Activated naive CD4-positive, alpha-beta T cell (primary cell): ENCODE measurements at regions not wholly inside any gene's neighbourhood (a gene's known extent, or its start where the extent isn't known, plus 50 kb on each side); places are given as distances from the start of the nearest gene placed in this dataset.

ENCODE experiments used
- DNase-seq, 4 experiments: peaks; one replicate each; lab custom pipeline; 2025; lab: John Stamatoyannopoulos, UW

- DNase-seq, result no peak
Observed at GRCh38 chrY:12559007-12559406, 142.0 kb upstream of the USP9Y start.

DNA sequence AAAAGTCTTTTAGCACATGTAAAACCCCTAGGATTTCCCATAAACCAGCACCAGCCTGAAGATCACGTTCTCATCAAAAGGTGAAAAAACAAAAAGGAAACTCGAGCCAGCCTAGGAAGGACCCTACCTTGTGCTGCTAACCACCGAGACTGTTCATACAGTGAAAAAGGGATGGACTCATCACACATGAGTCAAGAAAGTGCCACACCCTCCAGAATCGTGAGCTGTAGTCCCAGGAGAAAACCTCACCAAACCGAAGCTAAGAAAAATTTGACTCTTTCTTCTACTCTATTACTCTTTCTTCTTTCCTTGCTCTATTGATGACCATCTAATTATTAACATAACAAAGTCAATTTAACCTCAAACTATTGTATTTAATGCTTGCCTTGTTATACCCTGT lies 124.8 kb upstream of the USP9Y start:
- no peak for DNase-seq

GRCh38 chrY:12593532-12594216 lies 107.4 kb upstream of the USP9Y start:
- DNase-seq, result no peak

DNA sequence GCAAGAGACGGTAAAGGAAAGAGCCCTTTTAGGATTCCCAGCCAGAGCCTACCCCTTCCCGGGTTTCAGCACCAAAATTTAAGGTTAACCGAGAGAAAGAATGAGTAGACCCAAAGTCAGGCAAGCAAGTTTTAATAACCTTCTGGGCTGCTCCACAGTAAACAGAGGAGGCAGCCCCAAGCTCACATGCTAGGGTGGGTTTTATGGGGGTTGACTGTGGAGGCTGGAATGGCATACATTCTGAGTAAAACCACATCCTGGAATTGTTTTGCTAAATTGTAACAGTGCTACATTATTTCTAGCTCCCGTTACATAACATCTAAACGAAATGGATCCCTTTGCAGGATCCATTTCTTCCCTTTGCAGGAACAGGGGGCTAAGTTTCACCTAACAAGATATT lies 102.2 kb upstream of the USP9Y start:
- DNase-seq, result no peak

- DNase-seq, result no peak
Observed at GRCh38 chrY:12605426-12605825, 95.6 kb upstream of the USP9Y start.

- no peak for DNase-seq
Observed at GRCh38 chrY:12610861-12611260, 90.2 kb upstream of the USP9Y start.

- DNase-seq, result no peak
Observed at GRCh38 chrY:12615733-12616446, 85.1 kb upstream of the USP9Y start.

- DNase-seq, result no peak
Observed at GRCh38 chrY:12621454-12622081, 79.5 kb upstream of the USP9Y start.

- DNase-seq, result no peak
Observed at GRCh38 chrY:12623204-12623603, 77.8 kb upstream of the USP9Y start.

DNA sequence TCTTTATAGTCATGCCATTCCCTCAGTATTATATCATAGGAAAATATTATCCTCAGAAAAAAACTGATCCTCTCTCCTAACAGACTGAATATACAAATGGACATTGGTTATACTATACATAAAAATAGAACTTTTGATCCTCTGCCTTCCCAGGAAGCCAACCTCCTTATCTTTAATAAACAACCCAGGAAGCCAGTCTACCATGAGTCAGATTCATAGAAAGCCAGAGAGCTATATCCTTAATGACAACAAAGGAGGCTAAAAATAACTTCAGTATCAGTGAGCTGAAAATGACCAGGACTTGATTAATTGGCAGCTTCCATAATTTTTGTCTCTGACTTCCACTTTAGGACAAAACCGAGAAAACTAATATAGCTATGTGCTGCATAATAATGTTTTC lies 58.0 kb upstream of the USP9Y start:
- DNase-seq, result no peak

GRCh38 chrY:12643693-12644348 lies 57.2 kb upstream of the USP9Y start:
- no peak for DNase-seq

DNA sequence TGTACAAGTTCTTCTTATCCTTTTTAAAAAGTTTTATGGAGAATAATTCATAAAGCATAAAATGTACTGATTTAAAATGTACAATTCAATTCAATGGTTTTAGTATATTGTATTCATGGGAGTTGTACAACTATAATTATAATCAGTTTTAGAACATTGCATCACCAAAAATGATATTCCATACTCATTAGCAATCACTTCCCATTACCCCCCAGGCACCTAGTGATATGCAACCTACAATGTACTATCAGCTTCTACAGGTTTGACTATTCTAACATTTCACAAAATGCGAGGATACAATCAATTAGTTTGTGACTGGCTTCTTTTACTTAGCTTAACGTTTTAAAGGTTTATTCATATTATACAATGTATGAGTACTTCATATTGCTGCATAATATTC lies 49.9 kb upstream of the USP9Y start:
- no peak for DNase-seq
